K562 (cell line): ENCODE measurements at regions not wholly inside any gene's neighbourhood (a gene's known extent, or its start where the extent isn't known, plus 50 kb on each side); places are given as distances from the start of the nearest gene placed in this dataset.

Experiments
- ATF2 ChIP-seq: sonication (generic); formaldehyde crosslinking; IDR thresholded peaks from 2 replicates; pipeline ENCODE4 v1.8.1; 2022; ENCODE audit warnings: missing genetic modification reagents
- ELK3 ChIP-seq: fragments of 450-650 bp; formaldehyde crosslinking; IDR thresholded peaks from 2 replicates; pipeline ENCODE4 v1.4.0; 2020; ENCODE audit warnings: mild to moderate bottlenecking
- MAFG ChIP-seq: fragments of 450-650 bp; conservative IDR thresholded peaks from 2 replicates; pipeline ENCODE4 v1.6.1; 2016; ENCODE audit warnings: missing genetic modification characterization, missing compliant biosample characterization
- MECOM ChIP-seq: fragments of 250-450 bp; sonication (Bioruptor Pico); IDR thresholded peaks from 2 replicates; pipeline ENCODE4 v1.8.0; 2022; ENCODE audit warnings: inconsistent platforms
- NR2F6 ChIP-seq: fragments of 450-650 bp; formaldehyde crosslinking; IDR thresholded peaks from 2 replicates; pipeline ENCODE4 v1.4.0; 2020; ENCODE audit warnings: mild to moderate bottlenecking
- NR3C1 ChIP-seq: sonication (generic); formaldehyde crosslinking; IDR thresholded peaks from 2 replicates; pipeline ENCODE4 v1.8.1; 2022; ENCODE audit warnings: missing genetic modification reagents
- PREB ChIP-seq: sonication (generic); formaldehyde crosslinking; IDR thresholded peaks from 2 replicates; pipeline ENCODE4 v1.8.1; 2023; ENCODE audit warnings: mild to moderate bottlenecking, missing genetic modification reagents
- PTTG1 ChIP-seq: fragments of 450-650 bp; IDR thresholded peaks from 2 replicates; pipeline ENCODE4 v1.6.1; 2016; ENCODE audit warnings: low read depth, mild to moderate bottlenecking, missing genetic modification characterization, missing compliant biosample characterization
- REST ChIP-seq, 2 experiments: fragments of 450-650 bp; formaldehyde crosslinking in 1 of 2; IDR thresholded peaks; 2 replicates each; pipeline versions ENCODE4 v1.4.0 to v1.6.1; 2014 to 2020; ENCODE audit warnings: mild to moderate bottlenecking in 2 of 2, borderline replicate concordance in 1 of 2, low read depth in 1 of 2
- TGIF2 ChIP-seq: sonication (generic); formaldehyde crosslinking; IDR thresholded peaks from 2 replicates; pipeline ENCODE4 v1.8.1; 2022; ENCODE audit warnings: mild to moderate bottlenecking, missing genetic modification reagents, moderate library complexity
- ZNF445 ChIP-seq: fragments of 250-450 bp; sonication (Bioruptor Pico); IDR thresholded peaks from 2 replicates; pipeline ENCODE4 v1.4.0; 2020; ENCODE audit warnings: low read depth, mild to moderate bottlenecking, moderate library complexity
- ZNF561 ChIP-seq: fragments of 450-650 bp; formaldehyde crosslinking; conservative IDR thresholded peaks from 2 replicates; pipeline ENCODE4 v1.4.0; 2020; ENCODE audit warnings: mild to moderate bottlenecking, moderate library complexity
- ZNF77 ChIP-seq: fragments of 250-450 bp; sonication (Bioruptor Pico); IDR thresholded peaks from 2 replicates; pipeline ENCODE4 v1.5.0; 2020

- no peak for TF ChIP-seq ATF2
- TF ChIP-seq REST (IDR thresholded peaks at IDR 0.05; ENCODE audit: borderline replicate concordance) = peak; percentile 21; the same call in 1 of the 2 replicates
- no peak for TF ChIP-seq REST (CRISPR knock-in tag; IDR thresholded peaks at IDR 0.05; ENCODE audit: low read depth)
- TF ChIP-seq ZNF77 (CRISPR knock-in tag) = no peak
- no peak for TF ChIP-seq PTTG1 (tag)
- TF ChIP-seq MECOM (CRISPR knock-in tag) = peak; percentile 36; the same call in 1 of the 2 replicates
- TF ChIP-seq PREB (CRISPR knock-in tag) = no peak
- TF ChIP-seq NR3C1 (CRISPR knock-in tag) = no peak
- TF ChIP-seq ELK3 = no peak
- TF ChIP-seq TGIF2 (CRISPR knock-in tag) = no peak
- peak; percentile 25; the same call in 1 of the 2 replicates for TF ChIP-seq MAFG
- no peak; the same call in 1 of the 2 replicates for TF ChIP-seq ZNF445 (CRISPR knock-in tag)
- TF ChIP-seq NR2F6 = no peak
- no peak for TF ChIP-seq ZNF561
These were observed 608.8 kb downstream of the ADCYAP1 start (continued) for GRCh38 chr18:1513519-1513918.
